ENCODE measurements at regions not wholly inside any gene's neighbourhood (a gene's known extent, or its start where the extent isn't known, plus 50 kb on each side); places are given as distances from the start of the nearest gene placed in this dataset.

GRCh38 chr6:168724033-168724432 lies 283.0 kb downstream of the SMOC2 start:
- Histone ChIP-seq H3K4me1 (no peaks in the 10 kb centered on the region), H3K27me3 (peaks cover 32% of the 10 kb centered on the region)

DNA sequence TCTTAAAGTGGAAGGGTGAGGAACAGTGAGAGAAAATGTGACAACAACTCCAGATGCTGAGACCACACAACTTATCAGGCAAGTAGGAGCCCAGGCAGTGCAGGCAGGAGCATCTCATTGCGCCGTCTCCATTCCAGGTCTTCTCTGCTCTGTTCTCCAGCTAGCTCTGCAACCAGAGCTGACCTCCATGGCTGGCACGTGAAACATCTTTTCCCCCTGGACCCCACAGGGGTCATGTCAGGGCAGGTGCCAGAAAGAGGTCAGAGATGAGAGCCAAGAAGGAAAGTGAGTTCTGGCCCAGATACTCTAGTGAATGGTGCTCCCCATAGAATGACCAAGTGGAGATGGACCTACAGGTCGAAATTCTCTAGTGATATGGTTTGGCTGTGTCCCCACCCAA lies 281.4 kb downstream of the SMOC2 start:
- Histone ChIP-seq H3K27ac (no peak overlapping the region), H3K27me3 (peaks cover 20% of the 10 kb centered on the region), H3K4me3 (no peak overlapping the region), H3K36me3 (no peaks in the 10 kb centered on the region), H3K4me1 (no peaks in the 10 kb centered on the region), H3K9me3 (no peaks in the 10 kb centered on the region)
- ATAC-seq (no peak), DNase-seq (no peak)
- TF ChIP-seq CTCF (IDR thresholded peaks at IDR 0.05): no peak
- intact Hi-C loops (cut with DNase I): no loop called here

More at GRCh38 chr6:168724033-168724432, 283.0 kb downstream of the SMOC2 start:
- DNase-seq: no peak
- no peak overlapping the region for H3K27ac ChIP-seq
- ATAC-seq: no peak
- TF ChIP-seq CTCF (IDR thresholded peaks at IDR 0.05): no peak
- no peak overlapping the region for H3K4me3 ChIP-seq
- no peaks in the 10 kb centered on the region for H3K9me3 ChIP-seq
- intact Hi-C loops (cut with DNase I): no loop called here
- H3K36me3 ChIP-seq: no peaks in the 10 kb centered on the region

- intact Hi-C loops (cut with DNase I): no loop called here
- H3K27ac ChIP-seq: no peak overlapping the region
- H3K4me1 ChIP-seq: no peaks in the 10 kb centered on the region
- DNase-seq: no peak
- no peak for ATAC-seq
- H3K9me3 ChIP-seq: no peaks in the 10 kb centered on the region
- peaks cover 19% of the 10 kb centered on the region for H3K27me3 ChIP-seq
- H3K4me3 ChIP-seq: no peak overlapping the region
- TF ChIP-seq CTCF (IDR thresholded peaks at IDR 0.05): no peak
- H3K36me3 ChIP-seq: no peaks in the 10 kb centered on the region
These were observed 280.6 kb downstream of the SMOC2 start for GRCh38 chr6:168721571-168721970.

DNA sequence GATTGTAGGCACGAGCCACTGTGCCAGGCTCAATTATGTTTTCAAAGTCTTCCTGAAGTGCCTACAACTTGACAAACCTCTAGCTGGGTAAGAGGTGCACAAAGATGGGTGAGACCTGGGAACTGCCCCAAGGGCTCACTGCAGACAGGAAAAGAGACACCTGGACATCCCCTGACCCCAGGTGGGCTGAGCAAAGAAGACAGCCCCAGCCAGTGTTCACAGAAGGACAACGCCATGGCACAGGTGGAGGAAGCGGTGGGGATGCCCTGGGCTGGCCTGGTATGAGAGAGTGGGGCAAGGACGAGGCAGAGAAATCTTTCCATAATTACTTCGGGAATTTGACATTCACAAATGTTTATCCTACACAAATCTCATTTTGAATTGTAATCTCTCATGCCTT lies 278.9 kb downstream of the SMOC2 start:
- Histone ChIP-seq H3K4me3 (no peak overlapping the region), H3K27me3 (peaks cover 4% of the 10 kb centered on the region), H3K27ac (no peak overlapping the region), H3K36me3 (no peaks in the 10 kb centered on the region), H3K4me1 (no peaks in the 10 kb centered on the region), H3K9me3 (no peaks in the 10 kb centered on the region)
- no peak for ATAC-seq
- no peak for TF ChIP-seq CTCF (IDR thresholded peaks at IDR 0.05)
- intact Hi-C loops (cut with DNase I): no loop called here
- DNase-seq: no peak

GRCh38 chr6:168718821-168719475 lies 278.0 kb downstream of the SMOC2 start:
- Histone ChIP-seq H3K9me3 (no peaks in the 10 kb centered on the region), H3K36me3 (no peaks in the 10 kb centered on the region), H3K27ac (no peak overlapping the region), H3K4me3 (no peak overlapping the region), H3K4me1 (no peaks in the 10 kb centered on the region), H3K27me3 (no peaks in the 10 kb centered on the region)
- TF ChIP-seq CTCF (IDR thresholded peaks at IDR 0.05): no peak
- intact Hi-C loops (cut with DNase I): no loop called here
- DNase-seq (no peak), ATAC-seq (no peak)
